WTC11 (cell line): ENCODE measurements at regions not wholly inside any gene's neighbourhood (a gene's known extent, or its start where the extent isn't known, plus 50 kb on each side); places are given as distances from the start of the nearest gene placed in this dataset.

Source experiments
- CBFB ChIP-seq: sonication (generic); formaldehyde crosslinking; IDR thresholded peaks from 2 replicates; pipeline ENCODE4 v1.8.1; 2022; ENCODE audit warnings: mild to moderate bottlenecking, low read depth, missing genetic modification reagents
- CTCF ChIP-seq: fragments of 200-600 bp; IDR thresholded peaks from 2 replicates; pipeline ENCODE4 v1.8.0; 2022; ENCODE audit warnings: antibody characterized with exemption
- JUN ChIP-seq: sonication (generic); formaldehyde crosslinking; IDR thresholded peaks from 2 replicates; pipeline ENCODE4 v1.8.0; 2023; ENCODE audit warnings: mild to moderate bottlenecking, missing genetic modification reagents
- MAX ChIP-seq: sonication (generic); formaldehyde crosslinking; IDR thresholded peaks from 2 replicates; pipeline ENCODE4 v1.8.0; 2022; ENCODE audit warnings: mild to moderate bottlenecking, missing genetic modification reagents
- SMAD4 ChIP-seq: sonication (generic); formaldehyde crosslinking; IDR thresholded peaks from 2 replicates; pipeline ENCODE4 v1.8.0; 2022; ENCODE audit warnings: mild to moderate bottlenecking, missing genetic modification reagents
- TCF7 ChIP-seq: sonication (generic); formaldehyde crosslinking; IDR thresholded peaks from 2 replicates; pipeline ENCODE4 v1.8.0; 2022; ENCODE audit warnings: mild to moderate bottlenecking, low read depth, missing genetic modification reagents, moderate library complexity
- ZBTB21 ChIP-seq: sonication (generic); formaldehyde crosslinking; IDR thresholded peaks from 2 replicates; pipeline ENCODE4 v1.8.1; 2023; ENCODE audit warnings: mild to moderate bottlenecking, missing genetic modification reagents, borderline replicate concordance
- ZNF121 ChIP-seq: sonication (generic); formaldehyde crosslinking; IDR thresholded peaks from 2 replicates; pipeline ENCODE4 v1.8.0; 2023; ENCODE audit warnings: missing genetic modification reagents
- TF ChIP-seq, protein P1 (sequence below): fragments of 250-450 bp; sonication (Bioruptor Pico); IDR thresholded peaks from 2 replicates; pipeline ENCODE4 v1.8.0; 2021; ENCODE audit warnings: mild to moderate bottlenecking

GRCh38 chr6:26258212-26258977, 106.6 kb upstream of the BTN3A2 start:
- TF ChIP-seq CBFB (CRISPR knock-in tag), result no peak
- TF ChIP-seq CTCF, result no peak
- TF ChIP-seq MAX (CRISPR knock-in tag), result no peak
- TF ChIP-seq SMAD4, result no peak
- no peak for TF ChIP-seq ZBTB21 (CRISPR knock-in tag)
- no peak for TF ChIP-seq TCF7 (CRISPR knock-in tag)
- TF ChIP-seq ZNF121, result no peak
- TF ChIP-seq JUN (CRISPR knock-in tag), result no peak
- TF ChIP-seq, protein P1, sequence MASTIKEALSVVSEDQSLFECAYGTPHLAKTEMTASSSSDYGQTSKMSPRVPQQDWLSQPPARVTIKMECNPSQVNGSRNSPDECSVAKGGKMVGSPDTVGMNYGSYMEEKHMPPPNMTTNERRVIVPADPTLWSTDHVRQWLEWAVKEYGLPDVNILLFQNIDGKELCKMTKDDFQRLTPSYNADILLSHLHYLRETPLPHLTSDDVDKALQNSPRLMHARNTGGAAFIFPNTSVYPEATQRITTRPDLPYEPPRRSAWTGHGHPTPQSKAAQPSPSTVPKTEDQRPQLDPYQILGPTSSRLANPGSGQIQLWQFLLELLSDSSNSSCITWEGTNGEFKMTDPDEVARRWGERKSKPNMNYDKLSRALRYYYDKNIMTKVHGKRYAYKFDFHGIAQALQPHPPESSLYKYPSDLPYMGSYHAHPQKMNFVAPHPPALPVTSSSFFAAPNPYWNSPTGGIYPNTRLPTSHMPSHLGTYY, result no peak
